IPS DF 4.7 (cell line): ENCODE measurements at regions not wholly inside any gene's neighbourhood (a gene's known extent, or its start where the extent isn't known, plus 50 kb on each side); places are given as distances from the start of the nearest gene placed in this dataset.

Experiments
- DNase-seq: peaks from one replicate; pipeline ENCODE4 v3.0.0-alpha.2; 2013; ENCODE audit warnings: low spot score; ENCODE audit errors: extremely low read depth

- no peak for DNase-seq
Measured at GRCh38 chr6:169841907-169842606, 90.6 kb downstream of the ERMARD start.

- DNase-seq = no peak
Measured at GRCh38 chr6:169841251-169841650, 89.8 kb downstream of the ERMARD start.

GRCh38 chr6:169839898-169840631 lies 88.6 kb downstream of the ERMARD start:
- DNase-seq = no peak

GRCh38 chr6:169839493-169839892 lies 88.1 kb downstream of the ERMARD start:
- no peak for DNase-seq

GRCh38 chr6:169839029-169839481 lies 87.6 kb downstream of the ERMARD start:
- DNase-seq = no peak

GRCh38 chr6:169838346-169839028 lies 87.1 kb downstream of the ERMARD start:
- no peak for DNase-seq

GRCh38 chr6:169837529-169838250 lies 86.3 kb downstream of the ERMARD start:
- DNase-seq = no peak

- no peak for DNase-seq
Measured at GRCh38 chr6:169833258-169833794, 81.9 kb downstream of the ERMARD start.

GRCh38 chr6:169832247-169832948 lies 81.0 kb downstream of the ERMARD start:
- DNase-seq = no peak

- no peak for DNase-seq
Measured at GRCh38 chr6:169831450-169832246, 80.2 kb downstream of the ERMARD start.
